ENCODE measurements at regions not wholly inside any gene's neighbourhood (a gene's known extent, or its start where the extent isn't known, plus 50 kb on each side); places are given as distances from the start of the nearest gene placed in this dataset.

- no peak for TF ChIP-seq NR3C1 (CRISPR knock-in tag; conservative IDR thresholded peaks at IDR 0.05; ENCODE audit: low read depth)
Observed at GRCh38 chr1:244165701-244166100, 114.6 kb downstream of the ZBTB18 start (continued).

DNA sequence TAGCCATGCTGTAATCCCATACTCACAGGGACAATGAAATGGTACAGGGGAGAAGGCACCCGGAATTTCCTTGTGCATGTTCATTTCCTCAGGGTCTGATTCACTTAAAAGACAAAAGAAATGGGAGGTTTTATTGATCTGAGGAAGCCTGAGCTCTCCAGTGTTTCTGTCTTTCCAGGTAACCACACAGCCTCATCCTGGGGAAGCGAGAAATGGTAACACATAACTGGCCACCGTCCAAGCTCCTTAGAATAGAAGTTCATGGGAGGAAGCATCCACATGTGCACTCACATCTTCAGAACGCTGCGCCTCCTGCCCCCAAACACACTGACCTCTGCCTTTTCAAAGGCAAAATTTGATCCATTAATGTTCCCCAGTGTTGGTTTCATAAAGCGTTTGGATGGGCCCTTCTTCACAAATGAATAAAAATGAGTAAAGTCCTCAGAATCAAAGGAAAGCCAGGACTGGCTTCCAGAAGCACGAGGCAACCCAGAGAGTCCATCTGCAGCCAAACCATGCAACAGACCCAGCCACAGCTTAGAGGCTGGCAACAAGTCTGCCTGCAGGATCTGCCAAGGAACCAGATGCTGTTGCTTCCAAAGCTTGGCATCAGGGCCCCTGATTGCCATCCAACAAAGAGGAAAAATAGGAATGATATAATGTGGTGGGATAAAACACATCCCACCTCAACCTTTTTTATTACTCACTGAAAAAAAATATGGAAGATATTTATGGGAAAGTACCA is 120.3 kb downstream of the ZBTB18 start:
- no peak for DNase-seq (ENCODE audit: low spot score)
- no peak for TF ChIP-seq NR3C1 (CRISPR knock-in tag; conservative IDR thresholded peaks at IDR 0.05; ENCODE audit: low read depth)
- TF ChIP-seq SMAD3 (CRISPR knock-in tag; IDR thresholded peaks at IDR 0.05; ENCODE audit: borderline replicate concordance): no peak
- no peak for TF ChIP-seq TCF7 (CRISPR knock-in tag; IDR thresholded peaks at IDR 0.05; ENCODE audit: low read depth)
- TF ChIP-seq SP1 (CRISPR knock-in tag; conservative IDR thresholded peaks at IDR 0.05): no peak
- TF ChIP-seq ZNF423 (CRISPR knock-in tag; IDR thresholded peaks at IDR 0.05): no peak
- no peak for TF ChIP-seq GTF2I (CRISPR knock-in tag; conservative IDR thresholded peaks at IDR 0.05)
- TF ChIP-seq, protein P1, sequence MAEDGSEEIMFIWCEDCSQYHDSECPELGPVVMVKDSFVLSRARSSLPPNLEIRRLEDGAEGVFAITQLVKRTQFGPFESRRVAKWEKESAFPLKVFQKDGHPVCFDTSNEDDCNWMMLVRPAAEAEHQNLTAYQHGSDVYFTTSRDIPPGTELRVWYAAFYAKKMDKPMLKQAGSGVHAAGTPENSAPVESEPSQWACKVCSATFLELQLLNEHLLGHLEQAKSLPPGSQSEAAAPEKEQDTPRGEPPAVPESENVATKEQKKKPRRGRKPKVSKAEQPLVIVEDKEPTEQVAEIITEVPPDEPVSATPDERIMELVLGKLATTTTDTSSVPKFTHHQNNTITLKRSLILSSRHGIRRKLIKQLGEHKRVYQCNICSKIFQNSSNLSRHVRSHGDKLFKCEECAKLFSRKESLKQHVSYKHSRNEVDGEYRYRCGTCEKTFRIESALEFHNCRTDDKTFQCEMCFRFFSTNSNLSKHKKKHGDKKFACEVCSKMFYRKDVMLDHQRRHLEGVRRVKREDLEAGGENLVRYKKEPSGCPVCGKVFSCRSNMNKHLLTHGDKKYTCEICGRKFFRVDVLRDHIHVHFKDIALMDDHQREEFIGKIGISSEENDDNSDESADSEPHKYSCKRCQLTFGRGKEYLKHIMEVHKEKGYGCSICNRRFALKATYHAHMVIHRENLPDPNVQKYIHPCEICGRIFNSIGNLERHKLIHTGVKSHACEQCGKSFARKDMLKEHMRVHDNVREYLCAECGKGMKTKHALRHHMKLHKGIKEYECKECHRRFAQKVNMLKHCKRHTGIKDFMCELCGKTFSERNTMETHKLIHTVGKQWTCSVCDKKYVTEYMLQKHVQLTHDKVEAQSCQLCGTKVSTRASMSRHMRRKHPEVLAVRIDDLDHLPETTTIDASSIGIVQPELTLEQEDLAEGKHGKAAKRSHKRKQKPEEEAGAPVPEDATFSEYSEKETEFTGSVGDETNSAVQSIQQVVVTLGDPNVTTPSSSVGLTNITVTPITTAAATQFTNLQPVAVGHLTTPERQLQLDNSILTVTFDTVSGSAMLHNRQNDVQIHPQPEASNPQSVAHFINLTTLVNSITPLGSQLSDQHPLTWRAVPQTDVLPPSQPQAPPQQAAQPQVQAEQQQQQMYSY (CRISPR knock-in tag; IDR thresholded peaks at IDR 0.05): no peak
- TF ChIP-seq ZNF512 (CRISPR knock-in tag; IDR thresholded peaks at IDR 0.05; ENCODE audit: borderline replicate concordance): no peak
- no peak for TF ChIP-seq ESRRA (CRISPR knock-in tag; IDR thresholded peaks at IDR 0.05; ENCODE audit: borderline replicate concordance)
- no peak for TF ChIP-seq MLX (CRISPR knock-in tag; IDR thresholded peaks at IDR 0.05)
- TF ChIP-seq PRRX2 (CRISPR knock-in tag; IDR thresholded peaks at IDR 0.05): no peak
- TF ChIP-seq ELF4 (CRISPR knock-in tag; IDR thresholded peaks at IDR 0.05; ENCODE audit: low read depth): no peak
- TF ChIP-seq, protein P2, sequence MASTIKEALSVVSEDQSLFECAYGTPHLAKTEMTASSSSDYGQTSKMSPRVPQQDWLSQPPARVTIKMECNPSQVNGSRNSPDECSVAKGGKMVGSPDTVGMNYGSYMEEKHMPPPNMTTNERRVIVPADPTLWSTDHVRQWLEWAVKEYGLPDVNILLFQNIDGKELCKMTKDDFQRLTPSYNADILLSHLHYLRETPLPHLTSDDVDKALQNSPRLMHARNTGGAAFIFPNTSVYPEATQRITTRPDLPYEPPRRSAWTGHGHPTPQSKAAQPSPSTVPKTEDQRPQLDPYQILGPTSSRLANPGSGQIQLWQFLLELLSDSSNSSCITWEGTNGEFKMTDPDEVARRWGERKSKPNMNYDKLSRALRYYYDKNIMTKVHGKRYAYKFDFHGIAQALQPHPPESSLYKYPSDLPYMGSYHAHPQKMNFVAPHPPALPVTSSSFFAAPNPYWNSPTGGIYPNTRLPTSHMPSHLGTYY (CRISPR knock-in tag; IDR thresholded peaks at IDR 0.05): no peak
- no peak for TF ChIP-seq ZNF396 (CRISPR knock-in tag; IDR thresholded peaks at IDR 0.05; ENCODE audit: borderline replicate concordance)
- no peak for TF ChIP-seq OVOL2 (CRISPR knock-in tag; IDR thresholded peaks at IDR 0.05; ENCODE audit: borderline replicate concordance)
- no peak for TF ChIP-seq RELA (CRISPR knock-in tag; IDR thresholded peaks at IDR 0.05; ENCODE audit: borderline replicate concordance)
- TF ChIP-seq, protein P3, sequence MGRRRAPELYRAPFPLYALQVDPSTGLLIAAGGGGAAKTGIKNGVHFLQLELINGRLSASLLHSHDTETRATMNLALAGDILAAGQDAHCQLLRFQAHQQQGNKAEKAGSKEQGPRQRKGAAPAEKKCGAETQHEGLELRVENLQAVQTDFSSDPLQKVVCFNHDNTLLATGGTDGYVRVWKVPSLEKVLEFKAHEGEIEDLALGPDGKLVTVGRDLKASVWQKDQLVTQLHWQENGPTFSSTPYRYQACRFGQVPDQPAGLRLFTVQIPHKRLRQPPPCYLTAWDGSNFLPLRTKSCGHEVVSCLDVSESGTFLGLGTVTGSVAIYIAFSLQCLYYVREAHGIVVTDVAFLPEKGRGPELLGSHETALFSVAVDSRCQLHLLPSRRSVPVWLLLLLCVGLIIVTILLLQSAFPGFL (CRISPR knock-in tag; IDR thresholded peaks at IDR 0.05; ENCODE audit: borderline replicate concordance): no peak
- no peak for TF ChIP-seq NFATC4 (CRISPR knock-in tag; IDR thresholded peaks at IDR 0.05)
- TF ChIP-seq HMGXB4 (CRISPR knock-in tag; IDR thresholded peaks at IDR 0.05): no peak
- H3K27me3 Mint-ChIP-seq (ENCODE audit: low read depth): no peaks in the 10 kb centered on the region
- no peak for ATAC-seq
- no peaks in the 10 kb centered on the region for H3K9me3 Mint-ChIP-seq
- ChIA-PET CTCF (no interaction called here), POLR2A (no interaction called here)
- H3K4me3 Mint-ChIP-seq: no peak overlapping the region
- H3K27ac Mint-ChIP-seq: no peak overlapping the region
- peaks cover 13% of the 10 kb centered on the region for H3K4me1 Mint-ChIP-seq
- no peaks in the 10 kb centered on the region for H3K36me3 Mint-ChIP-seq
